OCI-LY7 (cell line): ENCODE measurements at regions not wholly inside any gene's neighbourhood (a gene's known extent, or its start where the extent isn't known, plus 50 kb on each side); places are given as distances from the start of the nearest gene placed in this dataset.

ENCODE experiments used
- EZH2phosphoT487 ChIP-seq: fragments of 200-600 bp; sonication (generic); IDR thresholded peaks from 2 replicates; pipeline ENCODE4 v1.6.1; 2018; ENCODE audit warnings: low read depth, borderline replicate concordance, mild to moderate bottlenecking, mixed run types, antibody characterized with exemption, low read length, moderate library complexity, mixed read lengths
- TF ChIP-seq, protein P1 (sequence below): fragments of 200-600 bp; sonication (generic); conservative IDR thresholded peaks from 2 replicates; pipeline ENCODE4 v1.5.1; 2014; ENCODE audit warnings: mild to moderate bottlenecking, antibody characterized with exemption, low read length, moderate library complexity, mixed read lengths

DNA sequence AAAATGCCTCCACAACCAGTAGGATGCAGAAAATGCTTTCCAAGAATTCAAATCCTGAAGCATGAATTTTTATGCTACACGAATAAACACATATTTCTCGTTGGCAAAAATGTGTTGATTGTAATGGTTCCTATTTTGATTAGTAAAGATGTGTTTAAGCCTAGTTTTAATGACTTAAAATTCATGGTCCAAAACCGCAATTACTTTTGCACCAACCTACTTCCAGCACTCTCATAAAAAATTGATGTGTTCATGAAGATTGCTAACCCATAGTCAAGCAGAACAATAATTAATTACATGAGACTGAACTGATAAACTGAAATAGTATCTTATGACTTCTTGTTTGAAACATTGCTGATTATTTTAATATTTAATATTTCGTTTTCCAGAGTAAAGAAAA, 828.8 kb downstream of the CCSER2 start:
- TF ChIP-seq, protein P1, sequence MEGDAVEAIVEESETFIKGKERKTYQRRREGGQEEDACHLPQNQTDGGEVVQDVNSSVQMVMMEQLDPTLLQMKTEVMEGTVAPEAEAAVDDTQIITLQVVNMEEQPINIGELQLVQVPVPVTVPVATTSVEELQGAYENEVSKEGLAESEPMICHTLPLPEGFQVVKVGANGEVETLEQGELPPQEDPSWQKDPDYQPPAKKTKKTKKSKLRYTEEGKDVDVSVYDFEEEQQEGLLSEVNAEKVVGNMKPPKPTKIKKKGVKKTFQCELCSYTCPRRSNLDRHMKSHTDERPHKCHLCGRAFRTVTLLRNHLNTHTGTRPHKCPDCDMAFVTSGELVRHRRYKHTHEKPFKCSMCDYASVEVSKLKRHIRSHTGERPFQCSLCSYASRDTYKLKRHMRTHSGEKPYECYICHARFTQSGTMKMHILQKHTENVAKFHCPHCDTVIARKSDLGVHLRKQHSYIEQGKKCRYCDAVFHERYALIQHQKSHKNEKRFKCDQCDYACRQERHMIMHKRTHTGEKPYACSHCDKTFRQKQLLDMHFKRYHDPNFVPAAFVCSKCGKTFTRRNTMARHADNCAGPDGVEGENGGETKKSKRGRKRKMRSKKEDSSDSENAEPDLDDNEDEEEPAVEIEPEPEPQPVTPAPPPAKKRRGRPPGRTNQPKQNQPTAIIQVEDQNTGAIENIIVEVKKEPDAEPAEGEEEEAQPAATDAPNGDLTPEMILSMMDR: no peak
- no peak for TF ChIP-seq EZH2phosphoT487
